NCI-H128 (cell line): ENCODE measurements at regions not wholly inside any gene's neighbourhood (a gene's known extent, or its start where the extent isn't known, plus 50 kb on each side); places are given as distances from the start of the nearest gene placed in this dataset.
A peak's percentile ranks its signal among the peaks of the same experiment; 100 is the strongest.

Source experiments
- DNase-seq: peaks from one replicate; lab custom pipeline; 2025; ENCODE audit not compliant: unreplicated experiment; lab: John Stamatoyannopoulos, UW

DNA sequence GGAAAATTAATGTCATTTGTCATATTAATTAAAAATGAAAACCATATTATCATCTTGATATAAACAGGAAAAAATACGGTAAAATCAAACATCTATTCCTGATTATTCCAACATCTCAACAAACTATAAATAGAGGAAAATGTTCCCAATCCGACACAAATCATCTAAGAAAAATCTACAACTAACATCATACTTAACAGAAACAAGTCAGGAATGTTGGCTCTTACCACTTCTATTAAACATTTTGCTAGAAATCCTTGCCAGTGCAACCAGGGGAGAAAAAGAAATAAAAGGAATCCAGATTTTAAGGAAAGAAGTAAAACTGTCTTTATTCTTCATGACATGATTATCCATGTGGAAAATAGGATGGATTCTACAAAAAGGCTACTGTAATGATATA, 77.0 kb upstream of the IRF2BP2 start:
- no peak for DNase-seq

DNA sequence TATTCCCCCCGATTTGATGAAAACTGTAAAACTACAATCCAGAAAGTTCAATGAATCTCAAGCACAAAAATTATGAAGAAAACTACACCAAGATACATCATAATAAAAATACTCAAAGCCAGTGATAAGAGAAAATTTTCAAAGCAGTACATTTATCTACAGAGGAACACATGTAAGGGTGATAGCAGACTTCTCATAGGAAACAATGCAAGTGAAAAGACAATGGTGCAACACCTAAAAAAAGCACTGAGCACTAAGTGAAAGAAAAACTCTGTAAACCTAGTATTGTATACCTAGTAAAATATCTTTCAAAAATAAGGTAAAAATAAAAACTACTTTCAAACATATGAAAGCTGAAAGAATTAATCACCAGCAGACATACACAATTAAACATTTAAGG, 76.1 kb upstream of the IRF2BP2 start:
- DNase-seq: no peak

DNA sequence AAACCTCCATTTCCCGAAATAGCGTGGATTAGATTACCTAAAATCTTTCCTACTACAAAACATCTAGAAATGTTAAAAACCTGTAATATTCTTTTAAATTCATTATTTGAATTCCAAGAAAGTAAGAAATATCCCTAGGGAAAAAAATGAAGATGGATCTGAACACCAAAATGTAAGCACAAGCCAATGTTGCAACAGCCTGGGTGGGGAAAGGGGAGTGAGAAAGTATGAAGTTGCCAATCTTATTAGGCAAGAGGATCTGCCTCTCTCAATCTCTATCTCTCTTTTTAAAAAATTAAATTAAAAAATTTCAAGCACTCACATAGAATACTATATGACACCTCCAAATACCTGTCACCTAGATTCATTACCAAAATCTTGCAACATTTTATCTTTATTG, 74.9 kb upstream of the IRF2BP2 start:
- no peak for DNase-seq

DNA sequence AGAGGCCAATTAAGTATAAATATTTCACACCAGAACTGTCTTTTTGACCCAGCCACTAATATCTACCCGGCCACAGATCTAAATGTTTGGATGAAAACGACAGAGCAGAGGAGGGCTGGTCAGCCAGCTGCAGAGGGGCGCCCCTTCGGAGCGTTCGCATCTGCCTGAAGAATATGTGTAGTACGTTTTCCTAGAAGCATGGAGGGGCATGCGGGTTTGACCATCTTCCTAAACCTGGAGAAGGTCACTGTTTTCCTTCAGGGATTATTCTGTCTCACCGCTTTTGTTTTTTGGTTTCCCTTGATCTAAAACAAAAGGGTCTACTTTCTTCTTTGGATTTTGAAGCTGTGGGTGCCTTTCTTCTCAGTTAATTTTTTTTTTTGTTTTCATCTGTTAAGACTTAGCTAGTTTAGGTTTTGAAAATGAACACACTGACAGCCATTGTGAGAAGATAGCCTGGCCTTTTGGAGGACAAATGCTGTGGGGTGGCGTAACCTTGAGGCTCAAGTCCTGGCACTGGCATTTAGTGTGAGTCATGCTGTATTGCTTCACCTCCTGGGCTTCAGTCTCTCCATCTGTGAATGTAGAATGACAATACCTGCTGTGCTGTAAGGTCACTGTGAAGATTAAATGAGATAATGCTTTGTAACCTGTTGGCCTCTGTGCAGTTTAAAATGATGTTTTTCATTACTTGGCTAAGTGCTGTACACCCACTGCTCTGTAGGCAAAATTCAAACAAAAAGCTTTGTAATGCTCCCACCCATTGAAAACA, 74.1 kb upstream of the IRF2BP2 start:
- DNase-seq: no peak

DNA sequence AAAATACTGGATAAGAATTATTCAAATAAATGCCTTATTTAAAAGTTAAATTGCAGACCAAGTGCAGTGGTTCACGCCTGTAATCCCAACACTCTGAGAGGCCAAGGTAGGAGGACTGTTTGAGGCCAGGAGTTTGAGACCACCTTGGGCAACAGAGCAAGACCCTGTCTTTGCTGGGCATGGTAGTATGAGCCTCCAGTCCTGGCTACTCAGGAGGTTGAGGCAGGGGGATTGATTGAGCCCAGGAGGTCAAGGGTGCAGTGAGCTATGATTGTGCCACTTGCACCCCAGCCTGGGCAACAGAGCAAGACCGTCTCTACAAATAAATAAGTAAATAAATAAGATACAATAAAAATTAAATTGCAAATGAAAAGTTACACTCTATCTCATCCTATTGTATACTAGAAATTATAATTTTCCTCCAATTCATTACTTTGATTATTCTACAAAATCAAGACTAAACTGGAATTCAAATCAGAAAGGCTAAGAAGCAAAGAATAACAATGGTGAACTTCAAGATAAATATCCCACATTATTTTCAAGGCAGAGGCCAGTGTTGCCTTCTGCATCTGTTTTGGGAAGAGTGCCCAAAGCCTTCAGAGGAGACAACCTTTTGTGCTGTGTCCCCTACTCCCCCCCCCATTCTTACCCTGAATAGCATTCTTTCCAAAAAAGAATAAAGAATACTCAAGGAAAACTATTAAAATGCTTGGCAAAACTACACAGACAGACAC, 73.3 kb upstream of the IRF2BP2 start:
- no peak for DNase-seq

DNA sequence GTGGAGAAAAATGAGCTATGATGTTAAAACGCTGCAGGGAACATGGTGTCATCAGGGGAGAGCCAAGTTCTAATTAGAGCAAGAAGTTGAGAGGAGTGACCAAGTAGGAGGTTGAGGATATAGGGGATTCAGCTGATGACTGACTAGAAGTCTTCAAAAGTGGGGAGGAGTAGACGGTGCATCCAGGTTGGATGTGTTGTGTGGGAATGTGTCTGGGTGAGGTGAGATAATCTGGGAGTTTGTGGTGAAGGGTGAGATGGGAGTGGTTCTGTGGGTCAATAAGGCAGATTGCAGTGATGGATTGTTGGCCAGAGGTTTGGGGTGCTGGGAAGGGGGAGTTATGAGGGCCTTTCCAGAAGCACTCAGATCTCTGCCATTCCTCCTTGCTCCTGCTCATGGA, 72.0 kb upstream of the IRF2BP2 start:
- no peak for DNase-seq

DNA sequence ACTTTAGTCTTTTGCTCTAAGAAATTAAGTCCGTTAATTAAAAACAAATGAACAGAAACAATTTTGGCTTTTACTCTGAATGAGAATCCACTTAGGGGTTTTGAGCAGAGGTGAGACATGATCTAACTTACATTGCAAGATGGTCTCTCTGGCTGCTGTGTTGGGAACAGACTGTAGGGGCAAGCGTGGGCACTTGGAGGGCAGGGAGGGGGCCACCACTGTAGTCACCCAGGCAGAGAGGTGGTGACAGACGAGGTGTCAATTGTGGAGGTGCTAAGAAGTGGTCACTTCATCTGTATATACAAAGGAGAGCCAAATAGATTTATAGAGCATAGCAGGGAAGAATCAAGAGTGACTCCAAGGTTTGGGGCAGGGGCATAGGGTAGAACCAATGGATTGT, 71.1 kb upstream of the IRF2BP2 start:
- no peak for DNase-seq

DNA sequence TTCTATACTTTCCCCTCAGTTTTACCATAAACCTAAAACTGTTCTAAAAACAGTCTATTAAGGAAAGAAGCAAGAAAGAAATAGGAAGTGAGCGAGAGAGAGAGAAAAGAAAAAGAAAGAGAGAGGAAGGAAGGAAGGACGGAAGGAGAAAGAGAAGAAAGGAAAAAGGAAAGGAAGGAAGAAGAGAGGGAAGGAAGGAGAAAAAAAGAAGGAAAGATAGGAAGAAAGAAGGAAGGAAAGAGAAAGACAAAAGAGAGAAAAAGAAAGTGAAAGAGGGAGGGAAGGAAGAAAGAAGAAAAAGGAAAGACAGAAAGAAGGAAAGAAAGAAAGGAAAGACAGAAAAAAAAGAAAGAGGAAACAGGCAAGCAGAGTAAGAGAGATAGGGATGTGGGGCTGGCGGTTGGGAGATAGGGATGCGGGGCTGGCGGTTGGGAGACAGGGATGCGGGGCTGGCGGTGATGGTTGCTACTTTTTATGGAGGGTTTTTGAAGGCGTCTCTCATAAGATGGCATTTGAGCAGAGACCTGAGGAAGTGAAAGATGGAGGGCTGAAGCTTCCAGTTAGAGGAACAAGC, 70.4 kb upstream of the IRF2BP2 start:
- DNase-seq: no peak

DNA sequence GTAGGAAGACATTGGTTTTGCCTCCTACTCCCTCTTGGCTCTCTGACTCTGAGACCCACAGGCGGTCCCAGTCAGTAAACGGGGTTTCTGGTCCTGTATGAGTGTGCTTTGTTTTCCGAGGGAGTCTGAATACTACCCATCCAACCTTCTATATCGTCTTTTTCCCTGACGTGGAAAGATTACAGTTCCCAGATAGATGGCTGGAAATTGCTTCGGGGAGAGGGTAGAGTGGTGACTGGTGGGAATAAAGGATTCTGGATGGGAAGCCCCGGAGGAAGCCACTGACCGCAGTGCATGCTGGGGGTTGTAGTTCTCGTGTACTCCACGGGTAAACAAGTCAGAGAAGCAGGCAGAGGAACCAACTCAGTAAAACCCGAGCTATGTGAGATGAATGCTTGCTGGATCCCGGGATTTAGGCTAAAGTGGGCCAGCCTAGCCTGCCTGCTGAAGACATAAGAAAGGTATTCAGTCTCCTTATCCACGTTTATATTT, 66.2 kb upstream of the IRF2BP2 start:
- peak; percentile 31 for DNase-seq

DNA sequence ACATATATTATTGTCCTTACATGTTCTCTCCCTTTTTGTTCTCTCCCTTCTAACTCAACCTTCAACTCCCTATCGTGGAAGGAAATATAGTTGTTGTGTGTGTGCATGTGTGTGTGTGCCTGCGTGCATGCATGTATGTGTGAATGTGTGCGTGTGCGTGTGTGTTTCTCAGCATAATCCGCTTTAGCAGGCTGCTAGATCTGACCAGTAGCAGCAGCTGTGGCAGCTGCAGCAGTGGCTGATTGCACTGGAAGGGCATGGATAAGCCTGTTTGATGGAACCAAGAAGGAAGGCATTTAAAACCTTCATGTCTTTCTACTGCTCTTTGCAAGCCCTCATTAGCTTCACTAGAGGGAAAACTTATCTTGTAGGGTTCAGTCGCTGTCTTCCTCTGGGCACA, 65.6 kb upstream of the IRF2BP2 start:
- no peak for DNase-seq

DNA sequence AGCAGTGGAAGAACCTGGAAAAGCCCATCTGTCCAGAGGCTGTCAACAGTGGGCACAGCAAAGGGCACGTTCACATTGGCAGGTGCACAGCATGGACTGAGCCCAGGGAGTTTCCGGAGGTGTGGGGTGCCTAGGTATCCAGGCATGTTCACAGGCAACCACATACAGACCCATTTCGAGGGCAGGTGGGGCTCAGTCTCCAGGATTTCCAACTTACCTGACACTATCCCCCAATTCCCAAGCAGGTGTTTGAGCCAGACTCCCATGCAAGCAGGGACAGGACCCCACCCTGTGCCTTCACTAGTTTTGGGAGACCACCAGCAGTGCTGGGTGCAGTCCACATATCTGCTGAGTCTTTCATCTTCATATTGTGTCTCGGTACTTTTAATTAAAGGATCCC, 65.0 kb upstream of the IRF2BP2 start:
- no peak for DNase-seq

DNA sequence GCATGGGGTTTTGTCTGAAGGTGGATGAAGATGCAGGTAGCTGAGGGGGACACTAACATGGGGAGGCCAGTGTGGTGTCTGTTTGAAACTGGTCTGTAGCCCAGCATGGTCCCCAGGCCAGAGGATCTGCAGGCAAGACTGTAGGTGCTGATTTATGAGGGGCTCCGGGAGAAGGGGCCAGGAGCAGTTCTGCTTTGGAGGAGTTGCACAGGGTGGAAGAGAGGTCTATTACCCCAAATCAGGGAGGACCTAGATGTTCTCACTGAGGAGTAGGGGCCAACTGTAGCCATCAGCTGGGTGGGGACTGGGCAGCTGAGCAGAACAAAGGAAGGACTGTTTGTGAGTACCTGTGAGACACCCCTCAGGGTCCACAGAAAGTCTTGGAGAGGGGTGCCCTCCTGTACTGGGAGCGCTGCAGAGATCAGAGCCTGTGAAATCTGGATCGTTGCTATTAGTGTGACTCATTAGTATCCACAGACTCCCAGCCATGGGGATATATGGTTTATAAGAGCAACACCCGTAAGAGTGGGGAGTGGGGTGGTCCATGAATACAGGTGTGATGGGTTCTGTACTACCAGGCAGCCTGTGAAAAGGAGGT, 64.3 kb upstream of the IRF2BP2 start:
- no peak for DNase-seq

DNA sequence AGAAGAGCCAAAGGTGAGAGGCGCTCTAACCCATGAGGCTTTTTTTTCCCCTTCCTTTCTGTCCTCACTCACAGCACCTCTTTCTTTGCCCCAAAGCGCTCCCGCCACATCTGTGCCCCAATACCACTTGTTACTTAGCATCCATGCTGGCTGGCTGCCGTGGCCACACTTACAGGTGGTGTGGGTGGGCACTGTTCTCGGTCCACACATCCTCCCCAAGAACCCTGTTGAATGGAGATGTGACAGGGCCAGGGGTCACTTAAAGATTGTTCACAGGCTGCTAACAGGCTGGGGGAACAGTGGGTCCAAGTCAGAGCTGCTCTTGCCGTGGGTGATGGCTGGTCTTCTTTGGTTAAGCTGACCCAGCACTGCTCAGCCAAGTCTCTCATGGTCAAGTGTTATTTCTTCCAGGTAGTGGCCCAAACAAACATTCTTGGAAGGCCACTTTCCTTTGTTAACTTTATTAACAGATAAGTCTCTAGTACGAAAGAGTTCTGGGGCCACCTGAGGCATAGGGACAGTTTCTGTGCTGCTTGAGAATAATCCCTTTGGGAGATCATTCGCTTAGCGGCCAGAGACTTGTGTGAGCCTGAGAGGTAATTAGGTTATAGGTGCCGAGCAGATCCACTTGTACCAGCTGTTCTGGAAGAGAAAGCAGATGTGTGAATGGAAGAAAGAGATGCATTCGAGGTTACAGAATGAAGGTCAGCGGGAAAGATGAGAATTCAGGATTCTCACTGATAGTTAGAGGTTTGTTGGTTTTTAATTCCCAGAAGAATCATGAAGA, 62.6 kb upstream of the IRF2BP2 start:
- no peak for DNase-seq

DNA sequence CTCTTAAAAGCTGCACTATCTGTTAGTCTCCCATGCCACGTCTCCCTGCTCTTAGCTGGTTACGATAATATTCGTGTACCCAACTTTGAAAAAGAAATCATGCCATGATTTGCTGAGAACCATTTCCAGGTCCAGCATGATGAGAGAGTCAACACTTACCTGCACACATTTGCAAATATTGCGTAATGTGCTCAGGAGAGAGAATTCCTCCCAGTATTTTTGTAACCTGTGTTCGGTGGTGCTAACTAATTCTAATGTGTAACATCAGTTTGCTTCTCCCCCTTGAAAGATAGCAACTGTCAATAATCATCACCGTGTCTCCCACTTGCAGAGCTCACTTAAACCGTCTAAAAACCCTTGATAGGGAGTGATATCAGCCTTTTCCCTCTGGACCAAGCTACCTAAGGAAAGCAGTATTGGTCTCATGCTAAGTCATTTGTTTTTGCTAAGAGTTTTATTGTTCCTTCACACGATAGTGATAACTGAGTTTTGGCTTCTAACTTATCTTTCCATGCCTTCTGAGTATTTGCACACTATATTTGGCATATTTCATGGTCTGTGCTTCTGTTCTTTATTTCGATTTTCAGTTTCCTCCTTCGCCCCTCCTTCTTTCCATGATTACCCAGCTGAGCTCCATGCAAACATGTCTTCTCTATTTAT, 61.1 kb upstream of the IRF2BP2 start:
- no peak for DNase-seq

DNA sequence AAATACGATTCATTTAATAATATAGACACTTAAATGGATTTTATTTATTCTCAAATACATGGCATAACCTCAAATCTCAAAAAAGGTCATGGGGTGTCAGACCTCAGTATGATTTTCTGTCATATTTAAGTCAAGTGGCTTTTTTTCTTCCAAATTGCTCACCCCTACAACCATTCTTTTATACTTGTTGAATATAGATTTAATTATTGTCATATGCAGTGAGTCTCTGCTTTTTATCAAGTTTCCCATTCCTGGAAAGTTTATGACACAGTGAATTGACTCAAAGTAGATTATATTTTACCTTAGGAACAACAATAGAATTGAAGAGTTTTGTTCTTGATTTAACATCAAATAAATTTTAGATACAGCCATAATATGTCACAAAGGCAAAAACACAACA, 59.5 kb upstream of the IRF2BP2 start:
- DNase-seq: no peak

DNA sequence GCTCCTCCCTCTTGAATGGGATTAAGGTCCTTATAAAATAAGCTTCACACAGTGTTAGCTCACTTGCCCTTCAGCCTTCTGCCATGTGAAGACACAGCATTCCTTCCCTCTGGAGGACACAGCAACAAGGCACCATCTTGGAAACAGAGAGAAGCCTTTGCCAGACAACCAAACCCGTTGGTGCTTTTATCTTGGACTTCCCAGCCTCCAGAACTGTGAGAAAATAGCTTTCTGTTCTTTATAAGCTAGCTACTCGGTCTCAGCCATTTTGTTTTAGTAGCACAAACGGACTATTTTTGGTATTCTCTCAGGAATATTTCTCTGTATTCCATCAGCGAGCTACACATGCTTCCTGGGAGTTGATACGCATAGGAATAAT, 58.6 kb upstream of the IRF2BP2 start:
- no peak for DNase-seq

DNA sequence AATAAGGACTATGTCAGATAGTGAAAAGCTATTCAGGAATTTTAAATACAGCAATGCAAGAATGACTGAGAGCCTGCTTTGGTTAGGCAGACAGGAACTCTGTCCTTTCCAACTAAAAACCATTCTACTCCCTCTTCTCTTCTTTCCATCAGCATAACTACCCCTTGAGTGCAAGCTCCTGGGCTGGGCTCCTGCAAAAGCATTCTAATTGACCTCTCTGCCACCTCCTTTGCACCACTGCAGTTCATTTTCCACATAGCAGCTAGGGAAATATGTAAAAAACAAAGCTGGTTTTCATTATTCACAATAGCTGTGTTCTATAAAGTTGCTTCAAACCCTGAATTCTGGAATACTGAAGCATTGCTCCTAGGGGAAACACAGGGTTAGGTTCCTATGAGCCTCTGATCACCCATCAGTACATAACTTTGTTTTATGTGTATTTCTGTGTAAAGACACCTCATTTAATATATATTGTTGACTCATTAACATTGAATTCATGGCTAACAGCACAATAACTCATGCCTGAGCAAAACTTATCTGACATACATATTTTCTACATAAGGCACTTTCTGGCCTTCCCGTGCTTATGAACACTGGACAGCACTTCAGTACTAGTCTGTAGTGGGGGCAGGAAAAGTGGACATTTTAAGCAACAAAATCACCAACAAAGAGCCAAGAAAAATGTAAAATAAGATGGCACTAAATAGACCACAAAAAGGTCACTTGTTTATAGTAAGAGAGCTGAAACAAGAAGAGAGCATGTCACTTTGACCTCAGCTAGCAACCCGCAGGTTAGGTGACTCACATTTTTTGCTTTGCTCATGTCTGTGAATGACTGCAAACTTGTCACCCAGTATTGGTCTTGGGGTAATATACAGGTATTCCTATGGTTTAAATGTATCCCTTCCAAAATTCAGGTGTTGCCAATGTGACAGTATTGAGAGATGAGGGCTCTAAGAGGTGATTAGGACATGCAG, 57.9 kb upstream of the IRF2BP2 start:
- DNase-seq: no peak

DNA sequence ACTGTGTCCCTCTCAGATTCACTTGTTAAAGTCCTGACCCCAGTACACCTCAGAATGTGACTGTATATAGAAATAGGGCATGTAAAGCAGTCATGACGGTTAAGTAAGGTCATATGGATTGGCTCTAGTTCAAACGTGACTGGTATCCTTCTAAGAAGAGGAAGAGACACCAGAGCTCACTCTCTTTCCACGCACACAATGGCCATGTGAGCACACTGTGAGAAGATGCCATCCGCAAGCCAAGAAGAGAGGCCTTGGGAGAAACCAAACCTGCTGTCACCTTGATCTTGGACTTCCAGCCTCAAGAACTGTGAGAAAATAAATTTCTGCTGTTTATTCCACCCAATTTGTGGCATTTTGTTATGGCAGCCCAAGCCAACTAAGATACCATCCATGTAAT, 56.8 kb upstream of the IRF2BP2 start:
- DNase-seq: no peak

DNA sequence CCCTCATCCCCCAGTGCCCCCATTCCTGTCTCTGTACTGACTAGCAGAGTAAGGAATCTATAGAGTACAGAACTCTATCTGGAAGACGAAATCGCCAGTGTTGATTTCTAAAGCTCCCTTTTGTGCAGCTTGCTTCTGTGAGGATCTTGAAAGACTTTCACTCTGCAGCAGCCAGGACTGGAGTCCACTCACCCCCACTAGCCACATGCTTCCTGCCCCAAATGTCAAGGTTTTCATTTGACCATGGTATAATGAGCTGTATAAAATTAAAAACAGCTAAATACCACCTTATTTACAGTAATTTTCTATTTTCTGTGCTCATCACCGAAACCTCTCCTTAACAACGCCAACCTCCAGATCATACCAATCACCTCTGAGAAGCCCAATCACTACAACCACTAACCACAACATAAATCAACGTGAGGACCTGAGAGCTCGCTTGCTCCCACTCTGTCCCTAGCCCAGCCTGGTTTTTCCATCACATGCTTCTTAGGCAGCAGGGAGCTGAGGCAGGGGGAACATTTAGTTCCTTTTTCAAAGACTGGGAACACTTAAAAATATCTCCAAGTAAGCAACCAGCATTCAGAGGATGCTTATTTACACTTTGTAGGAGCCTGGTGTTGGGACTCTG, 56.1 kb upstream of the IRF2BP2 start:
- no peak for DNase-seq
